ENCODE measurements at regions not wholly inside any gene's neighbourhood (a gene's known extent, or its start where the extent isn't known, plus 50 kb on each side); places are given as distances from the start of the nearest gene placed in this dataset.
"Not testable (repeated sequence)": the region's sequence is repeated elsewhere in the genome, so short reads cannot be mapped to it uniquely, and the experiment has no call there.

- H3K27me3 ChIP-seq (ENCODE audit: control insufficient read depth, insufficient read depth, low read length); CTCF ChIA-PET; H3K36me3 ChIP-seq (ENCODE audit: control insufficient read depth, insufficient read depth, low read length); H3K4me3 ChIP-seq (ENCODE audit: low read depth, low read length); POLR2A ChIA-PET; DNase-seq (ENCODE audit: low read depth): not testable (repeated sequence)
Measured at GRCh38 chr21:8987896-8988295, 1533.5 kb upstream of the TPTE start.

GRCh38 chr21:8988696-8989095, 1532.7 kb upstream of the TPTE start:
- H3K27me3 ChIP-seq (ENCODE audit: control insufficient read depth, insufficient read depth, low read length): no peaks in the 10 kb centered on the region
- no peak for DNase-seq (ENCODE audit: low read depth)
- no peaks in the 10 kb centered on the region for H3K36me3 ChIP-seq (ENCODE audit: control insufficient read depth, insufficient read depth, low read length)
- no peak for TF ChIP-seq CTCF (IDR thresholded peaks at IDR 0.05; ENCODE audit: insufficient read depth, low read depth, low read length)
- POLR2A ChIA-PET: no interaction called here
- no peak overlapping the region for H3K4me3 ChIP-seq (ENCODE audit: low read depth, low read length)
- CTCF ChIA-PET: no interaction called here

GRCh38 chr21:8989261-8989711, 1532.1 kb upstream of the TPTE start:
- no peak for DNase-seq (ENCODE audit: low read depth)
- no peak overlapping the region for H3K4me3 ChIP-seq (ENCODE audit: low read depth, low read length)
- H3K36me3 ChIP-seq (ENCODE audit: control insufficient read depth, insufficient read depth, low read length): no peaks in the 10 kb centered on the region
- POLR2A ChIA-PET: no interaction called here
- CTCF ChIA-PET: no interaction called here
- no peaks in the 10 kb centered on the region for H3K27me3 ChIP-seq (ENCODE audit: control insufficient read depth, insufficient read depth, low read length)
- TF ChIP-seq CTCF (IDR thresholded peaks at IDR 0.05; ENCODE audit: insufficient read depth, low read depth, low read length): no peak

- H3K27me3 ChIP-seq (ENCODE audit: control insufficient read depth, insufficient read depth, low read length): no peaks in the 10 kb centered on the region
- DNase-seq (ENCODE audit: low read depth): no peak
- H3K4me3 ChIP-seq (ENCODE audit: low read depth, low read length): no peak overlapping the region
- no peaks in the 10 kb centered on the region for H3K36me3 ChIP-seq (ENCODE audit: control insufficient read depth, insufficient read depth, low read length)
- no peak for TF ChIP-seq CTCF (IDR thresholded peaks at IDR 0.05; ENCODE audit: insufficient read depth, low read depth, low read length)
- ChIA-PET POLR2A (no interaction called here), CTCF (interaction anchor here (0.8 kb wide), 1 partner anchor 9 kb away, joined by 4 read pairs; no protein-coding TSS in a partner anchor)
Measured at GRCh38 chr21:8989721-8990325, 1531.6 kb upstream of the TPTE start.

GRCh38 chr21:8990326-8991087, 1530.9 kb upstream of the TPTE start:
- DNase-seq (ENCODE audit: low read depth): no peak
- no peak for TF ChIP-seq CTCF (IDR thresholded peaks at IDR 0.05; ENCODE audit: insufficient read depth, low read depth, low read length)
- no peaks in the 10 kb centered on the region for H3K27me3 ChIP-seq (ENCODE audit: control insufficient read depth, insufficient read depth, low read length)
- no peak overlapping the region for H3K4me3 ChIP-seq (ENCODE audit: low read depth, low read length)
- ChIA-PET POLR2A (no interaction called here), CTCF (interaction anchor here (0.8 kb wide), 1 partner anchor 8 kb away, joined by 4 read pairs; no protein-coding TSS in a partner anchor)
- no peaks in the 10 kb centered on the region for H3K36me3 ChIP-seq (ENCODE audit: control insufficient read depth, insufficient read depth, low read length)

All from BJ (cell line).